AG04450 (cell line): ENCODE measurements at regions not wholly inside any gene's neighbourhood (a gene's known extent, or its start where the extent isn't known, plus 50 kb on each side); places are given as distances from the start of the nearest gene placed in this dataset.

Experiments used
- CTCF ChIA-PET: fragments of 300-600, 350-600 bp; formaldehyde crosslinking; extraction: SDS; loops from one replicate; lab custom pipeline; 2022; ENCODE audit warnings: antibody characterized with exemption, inconsistent platforms; lab: Charles Lee
- POLR2A ChIA-PET: fragments of 350-600 bp; formaldehyde crosslinking; extraction: SDS; loops from one replicate; lab custom pipeline; 2021; ENCODE audit warnings: antibody characterized with exemption, inconsistent platforms; lab: Yijun Ruan, JAX
- DNase-seq: peaks from one replicate; pipeline ENCODE4 v3.0.0-alpha.2; 2011; ENCODE audit warnings: low read depth, low spot score
- H3K27ac ChIP-seq: one replicate; pipeline ENCODE4 v1.5.1; 2012; ENCODE audit warnings: low read depth, low read length, control low read depth
- H3K27me3 ChIP-seq: one replicate; pipeline ENCODE4 v1.6.0; 2012; ENCODE audit warnings: low read length; ENCODE audit not compliant: control insufficient read depth, insufficient read depth
- H3K4me3 ChIP-seq: 2 replicates; pipeline ENCODE4 v1.5.1; 2011; ENCODE audit warnings: mild to moderate bottlenecking, low read depth, low read length, control low read depth
- H3K9me3 ChIP-seq: 2 replicates; pipeline ENCODE4 v1.5.1; 2012; ENCODE audit warnings: low read length; ENCODE audit not compliant: control insufficient read depth, insufficient read depth
- CTCF ChIP-seq: IDR thresholded peaks from 2 replicates; pipeline ENCODE4 v1.5.1; 2011; ENCODE audit warnings: low read depth, low read length, control low read depth, inconsistent platforms

- DNase-seq: no peak
- no peaks in the 10 kb centered on the region for H3K9me3 ChIP-seq
- ChIA-PET POLR2A (interaction anchor here (1.1 kb wide), 1 partner anchor 39 kb away, joined by 3 read pairs; no protein-coding TSS in a partner anchor), CTCF (interaction anchor here (0.7 kb wide), 1 partner anchor 475 kb away, joined by 4 read pairs; no protein-coding TSS in a partner anchor)
- TF ChIP-seq CTCF: no peak
- H3K27ac ChIP-seq: no peak overlapping the region
- H3K4me3 ChIP-seq: no peak overlapping the region
- H3K27me3 ChIP-seq: no peaks in the 10 kb centered on the region
These were observed 278.0 kb upstream of the MGAT5 start for GRCh38 chr2:133975676-133976428.

GRCh38 chr2:133976659-133977058 lies 277.2 kb upstream of the MGAT5 start:
- ChIA-PET POLR2A (interaction anchor here (1.1 kb wide), 1 partner anchor 38 kb away, joined by 3 read pairs; no protein-coding TSS in a partner anchor), CTCF (interaction anchor here (0.7 kb wide), 1 partner anchor 474 kb away, joined by 4 read pairs; no protein-coding TSS in a partner anchor)
- no peak overlapping the region for H3K27ac ChIP-seq
- TF ChIP-seq CTCF: no peak
- DNase-seq: no peak
- no peaks in the 10 kb centered on the region for H3K9me3 ChIP-seq
- H3K4me3 ChIP-seq: no peak overlapping the region
- H3K27me3 ChIP-seq: no peaks in the 10 kb centered on the region

GRCh38 chr2:133977405-133977804 lies 276.5 kb upstream of the MGAT5 start:
- no peaks in the 10 kb centered on the region for H3K9me3 ChIP-seq
- no peak for DNase-seq
- POLR2A ChIA-PET: no interaction called here
- H3K4me3 ChIP-seq: no peak overlapping the region
- no peak overlapping the region for H3K27ac ChIP-seq
- no peak for TF ChIP-seq CTCF
- CTCF ChIA-PET: no interaction called here
- H3K27me3 ChIP-seq: no peaks in the 10 kb centered on the region

- no peak overlapping the region for H3K4me3 ChIP-seq
- no peaks in the 10 kb centered on the region; the same call in 1 of the 2 replicates for H3K9me3 ChIP-seq
- ChIA-PET POLR2A (no interaction called here), CTCF (no interaction called here)
- DNase-seq: no peak
- no peak overlapping the region for H3K27ac ChIP-seq
- no peaks in the 10 kb centered on the region for H3K27me3 ChIP-seq
- no peak for TF ChIP-seq CTCF
These were observed 271.6 kb upstream of the MGAT5 start for GRCh38 chr2:133982256-133982655.

GRCh38 chr2:133985563-133985962 lies 268.3 kb upstream of the MGAT5 start:
- CTCF ChIA-PET: no interaction called here

More at GRCh38 chr2:133985563-133985962, 268.3 kb upstream of the MGAT5 start:
- H3K27ac ChIP-seq: peak overlapping the region; percentile 41
- no peak overlapping the region for H3K4me3 ChIP-seq
- POLR2A ChIA-PET: interaction anchor here (0.8 kb wide), 1 partner anchor 100 kb away, joined by 3 read pairs; no protein-coding TSS in a partner anchor
- no peak for DNase-seq
- TF ChIP-seq CTCF: no peak
- no peaks in the 10 kb centered on the region for H3K27me3 ChIP-seq
- H3K9me3 ChIP-seq: no peaks in the 10 kb centered on the region; the same call in none of the 2 replicates
